GM19025 (cell line): ENCODE measurements at regions not wholly inside any gene's neighbourhood (a gene's known extent, or its start where the extent isn't known, plus 50 kb on each side); places are given as distances from the start of the nearest gene placed in this dataset.
"Not testable (repeated sequence)": the region's sequence is repeated elsewhere in the genome, so short reads cannot be mapped to it uniquely, and the experiment has no call there.

Source experiments
- ATAC-seq: cut with Tn5 transposase; IDR thresholded peaks from one replicate; pipeline ENCODE4 v1.9.1; 2021; ENCODE audit warnings: mild to moderate bottlenecking, low read depth, moderate library complexity; ENCODE audit not compliant: unreplicated experiment

DNA sequence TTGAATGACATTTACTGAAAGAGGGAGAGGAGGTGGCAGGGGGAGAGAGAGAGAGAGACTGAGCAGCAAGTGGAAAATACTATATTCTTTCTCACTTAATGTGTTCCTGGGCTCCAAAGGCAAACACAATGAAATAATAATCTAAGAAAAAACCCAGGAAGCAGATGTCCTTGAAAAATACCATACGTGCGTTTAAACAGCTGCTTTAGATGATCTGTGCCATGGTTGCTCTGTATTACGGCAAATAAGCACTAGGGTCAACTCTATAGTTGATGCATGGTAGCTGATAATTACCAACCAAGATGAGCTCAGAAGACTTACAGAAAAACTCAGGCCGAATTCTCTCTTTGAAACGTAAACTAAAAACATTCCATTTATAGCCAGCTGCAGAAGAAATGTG lies 410.3 kb upstream of the TBL1XR1 start:
- no peak for ATAC-seq

DNA sequence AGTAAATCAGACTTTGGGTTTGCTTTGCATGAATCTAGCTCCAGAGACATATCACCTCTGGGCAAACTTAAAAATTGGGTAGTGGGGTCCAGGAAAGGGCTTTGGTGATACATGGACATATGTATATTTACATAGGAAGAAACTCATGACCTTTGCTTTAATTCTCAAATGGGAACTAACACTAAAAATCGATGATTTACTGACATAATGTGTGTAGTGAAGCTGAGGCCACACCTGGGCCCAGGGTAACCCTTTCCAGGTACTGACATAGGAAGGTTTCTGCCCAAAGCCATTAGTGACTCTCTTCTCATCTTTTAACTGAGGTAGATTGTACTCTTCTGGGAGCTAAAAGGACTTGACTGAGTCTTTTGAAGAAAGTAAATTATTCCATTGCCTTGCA lies 411.2 kb upstream of the TBL1XR1 start:
- ATAC-seq, result no peak

DNA sequence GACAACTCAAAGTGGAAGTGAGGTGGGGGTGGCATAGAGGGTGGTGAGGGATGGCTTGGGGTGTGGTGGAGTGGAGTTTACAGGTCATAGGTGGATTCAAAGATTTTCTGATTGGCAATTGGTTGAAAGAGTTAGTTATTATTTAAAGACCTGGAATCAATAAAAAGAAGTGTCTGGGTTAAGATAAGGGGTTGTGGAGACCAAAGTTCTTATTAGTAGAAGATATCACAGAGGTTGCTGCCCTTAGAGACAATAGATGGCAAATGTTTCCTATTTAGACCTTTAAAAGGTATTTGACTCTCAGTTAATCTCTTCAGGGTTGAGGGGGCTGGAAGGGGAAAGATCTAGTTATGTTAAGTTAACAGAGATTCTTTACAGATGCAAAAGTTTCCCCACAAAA lies 412.3 kb upstream of the TBL1XR1 start:
- ATAC-seq, result no peak

DNA sequence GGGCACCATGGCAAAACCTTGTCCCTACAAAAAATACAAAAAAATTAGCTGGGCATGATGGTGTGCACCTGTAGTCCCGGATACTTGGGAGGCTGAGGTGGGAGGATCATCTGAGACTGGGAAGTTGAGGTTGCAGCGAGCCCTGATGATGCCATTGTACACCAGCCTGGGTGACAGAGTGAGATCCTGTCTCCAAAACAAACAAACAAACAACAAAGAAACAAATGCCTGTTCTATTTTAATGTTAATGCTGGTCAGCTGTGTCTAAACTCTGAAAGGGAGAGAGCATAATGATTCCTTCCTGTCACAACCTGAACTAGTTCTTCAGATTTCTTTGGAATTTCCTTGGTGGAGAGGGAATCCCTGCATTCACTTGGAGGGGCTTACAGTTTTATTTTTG lies 413.0 kb upstream of the TBL1XR1 start:
- ATAC-seq, result no peak

GRCh38 chr3:177610686-177611633 lies 413.7 kb upstream of the TBL1XR1 start:
- ATAC-seq, result no peak

DNA sequence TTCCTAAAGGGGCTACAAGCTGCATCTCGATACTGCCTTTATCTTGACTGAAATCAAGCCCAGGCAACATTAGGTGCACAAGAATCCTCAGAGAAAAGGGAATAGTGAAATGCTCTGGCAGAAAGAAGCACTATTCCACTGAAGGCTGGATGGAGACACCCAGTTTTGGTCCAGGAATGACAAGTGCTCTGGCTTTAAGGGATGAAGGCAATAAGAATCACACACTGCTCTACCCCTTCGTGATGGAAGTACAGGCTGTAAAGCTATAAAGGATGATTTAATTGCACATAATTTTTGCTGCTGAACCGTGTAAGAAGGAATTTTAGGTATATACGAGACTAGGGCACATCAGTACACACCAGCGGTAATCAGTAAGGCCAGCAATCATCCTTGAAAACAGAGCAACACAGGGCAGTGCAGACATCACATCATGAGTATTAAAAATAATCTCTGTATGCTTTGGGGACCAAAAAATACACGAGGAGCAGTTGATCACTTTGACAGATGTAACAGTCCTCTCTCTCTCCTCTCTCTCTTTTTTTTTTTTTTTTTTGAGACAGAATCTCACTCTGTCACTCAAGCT lies 414.6 kb upstream of the TBL1XR1 start:
- no peak for ATAC-seq

DNA sequence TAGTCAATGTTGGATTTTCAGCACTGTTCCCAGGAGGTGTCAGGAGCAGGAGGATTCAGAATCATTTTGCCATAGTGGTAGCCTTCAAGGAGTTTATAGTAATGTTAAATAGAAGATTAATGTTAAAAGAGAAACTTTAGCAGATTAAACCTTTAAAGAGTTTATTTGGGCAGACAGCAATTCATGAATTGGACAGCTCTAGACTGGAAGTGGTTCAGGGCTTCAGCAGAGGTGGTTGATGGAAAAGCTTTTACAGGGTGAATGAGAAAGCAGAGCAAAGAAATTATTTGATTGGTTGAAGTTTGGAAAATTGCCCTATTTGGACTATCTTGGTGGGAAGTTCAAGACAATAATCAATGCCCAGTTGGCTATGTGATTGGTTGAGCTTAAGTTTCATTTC lies 416.6 kb upstream of the TBL1XR1 start:
- ATAC-seq, result no peak

GRCh38 chr3:177615015-177615414 lies 417.7 kb upstream of the TBL1XR1 start:
- no peak for ATAC-seq

- no peak for ATAC-seq
Measured at GRCh38 chr3:177618873-177619733, 421.8 kb upstream of the TBL1XR1 start.

DNA sequence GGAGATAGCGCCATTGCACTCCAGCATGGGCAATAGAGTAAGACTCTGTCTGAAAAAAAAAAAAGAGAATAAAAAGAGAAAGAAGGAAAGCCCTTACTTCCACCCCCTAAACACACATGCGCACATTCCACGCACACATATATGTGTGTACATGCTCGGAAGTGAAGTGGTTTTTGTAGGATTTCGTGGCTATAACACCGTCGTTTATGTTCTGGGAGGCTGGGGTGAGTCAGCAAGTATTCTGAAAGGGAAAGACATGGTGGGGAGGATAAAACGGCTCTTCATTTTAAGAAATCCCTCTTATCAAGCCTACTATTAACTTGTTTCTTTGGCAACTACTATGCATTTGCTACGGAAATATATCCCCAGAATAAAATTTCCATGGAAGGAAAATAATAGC lies 422.8 kb upstream of the TBL1XR1 start:
- no peak for ATAC-seq

DNA sequence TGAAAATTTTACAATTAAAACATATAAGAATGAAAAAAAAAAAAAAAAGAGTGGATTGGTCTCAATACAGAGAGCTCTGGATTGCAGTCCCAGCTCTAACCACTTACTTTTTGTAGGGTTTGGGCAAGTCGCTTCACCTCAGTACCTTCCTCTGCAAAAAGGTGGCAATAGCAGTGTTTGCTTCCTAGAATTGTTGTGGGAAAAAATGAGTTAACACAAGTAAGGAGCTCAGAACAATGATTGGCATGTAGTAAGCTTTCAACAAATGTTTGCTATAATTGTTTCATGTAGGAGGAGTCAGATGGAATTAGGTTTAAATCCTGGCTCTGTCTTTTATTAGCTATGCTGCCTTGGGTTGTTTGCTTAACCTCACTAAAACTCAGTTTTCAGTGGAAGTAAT lies 425.2 kb upstream of the TBL1XR1 start:
- ATAC-seq, result no peak

- no peak for ATAC-seq
Measured at GRCh38 chr3:177622982-177623617, 425.8 kb upstream of the TBL1XR1 start.

DNA sequence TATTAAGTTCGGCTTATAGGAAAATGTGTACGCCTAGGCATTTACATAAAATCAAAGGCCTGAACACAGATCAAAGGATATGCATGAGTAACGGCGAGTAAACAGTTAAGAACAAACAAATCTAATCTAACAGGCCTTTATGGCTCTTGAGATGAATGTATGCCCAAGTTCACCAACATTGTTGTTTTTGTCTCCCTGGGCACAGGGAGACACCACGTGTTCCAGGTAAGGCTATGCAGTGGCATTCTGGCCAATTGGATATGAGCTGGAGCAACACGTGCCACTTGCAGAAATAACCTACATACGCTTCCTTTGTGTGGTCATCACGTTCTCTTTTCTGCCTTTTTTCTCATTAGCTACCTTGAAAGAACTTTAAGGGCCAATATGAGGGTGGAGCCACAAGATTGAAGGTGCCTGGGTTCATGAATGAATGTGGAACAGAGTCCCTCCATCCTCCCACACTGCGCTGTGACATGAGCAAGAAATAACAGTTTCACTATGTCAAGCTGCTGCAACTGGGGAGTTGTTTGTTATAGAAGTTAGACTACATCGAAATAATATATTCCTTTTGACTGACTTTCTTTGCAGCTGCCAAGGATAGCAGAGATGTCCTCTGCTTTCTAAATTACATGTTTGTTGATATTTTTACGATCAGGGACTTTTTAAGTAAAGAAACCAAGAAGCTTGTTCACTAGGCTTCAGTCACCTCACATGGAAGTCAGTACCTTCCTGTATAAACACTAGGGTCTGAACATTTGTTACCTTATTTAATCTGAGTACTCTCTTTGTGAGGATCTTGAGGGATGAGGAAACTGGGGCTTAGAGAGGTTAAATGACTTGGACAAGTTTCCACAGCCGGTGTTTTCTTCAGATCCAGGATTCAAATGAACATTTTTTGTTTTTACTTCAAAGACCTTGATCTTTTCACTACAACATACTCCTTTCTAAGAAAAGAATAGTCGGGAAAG lies 427.5 kb upstream of the TBL1XR1 start:
- ATAC-seq, result no peak

- no peak for ATAC-seq
Measured at GRCh38 chr3:177626045-177626444, 428.8 kb upstream of the TBL1XR1 start.

GRCh38 chr3:177628095-177628719 lies 430.9 kb upstream of the TBL1XR1 start:
- ATAC-seq, result not testable (repeated sequence)

DNA sequence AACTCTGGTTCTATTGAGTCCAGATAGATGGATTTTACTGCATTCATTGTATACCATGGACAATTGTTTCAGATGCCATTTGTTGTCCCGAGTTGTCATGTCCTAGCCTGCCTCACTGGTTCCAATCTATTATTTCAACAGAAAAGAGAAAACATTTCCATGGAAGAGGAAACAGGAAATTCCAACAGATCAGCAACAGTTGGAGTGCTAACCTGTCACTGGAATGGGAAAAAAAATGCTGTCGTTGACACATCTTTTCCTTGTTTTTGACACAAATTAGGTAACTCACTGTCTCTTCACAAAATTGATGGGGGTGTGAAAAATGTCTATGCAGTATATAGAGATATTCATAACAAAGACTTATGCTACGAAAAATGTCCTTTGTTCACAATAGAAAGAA lies 432.0 kb upstream of the TBL1XR1 start:
- ATAC-seq, result no peak

DNA sequence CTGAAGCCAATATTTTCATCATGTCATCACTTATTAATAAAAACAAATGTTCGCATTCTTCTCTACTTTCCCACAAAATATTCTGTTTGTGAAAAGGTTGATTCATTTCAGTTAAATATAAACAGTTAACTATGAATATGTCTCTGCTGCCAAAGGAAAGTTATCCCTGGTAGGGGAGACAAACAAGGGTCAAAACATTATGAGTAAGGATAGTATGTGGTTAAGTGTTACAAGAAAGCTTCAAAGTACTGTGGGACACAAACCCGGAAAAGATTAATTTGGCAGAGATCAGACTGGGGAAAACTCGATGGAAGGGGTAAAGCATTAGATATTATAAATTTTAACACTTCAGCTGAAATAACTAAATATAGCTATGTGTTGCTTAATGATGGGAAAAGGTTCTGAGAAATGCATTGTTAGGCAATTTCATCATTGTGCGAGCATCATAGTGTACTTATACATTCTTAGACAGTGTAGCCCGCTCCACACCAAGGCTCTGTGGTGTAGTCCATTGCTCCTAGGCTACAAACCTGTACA lies 436.5 kb upstream of the TBL1XR1 start:
- ATAC-seq, result no peak

DNA sequence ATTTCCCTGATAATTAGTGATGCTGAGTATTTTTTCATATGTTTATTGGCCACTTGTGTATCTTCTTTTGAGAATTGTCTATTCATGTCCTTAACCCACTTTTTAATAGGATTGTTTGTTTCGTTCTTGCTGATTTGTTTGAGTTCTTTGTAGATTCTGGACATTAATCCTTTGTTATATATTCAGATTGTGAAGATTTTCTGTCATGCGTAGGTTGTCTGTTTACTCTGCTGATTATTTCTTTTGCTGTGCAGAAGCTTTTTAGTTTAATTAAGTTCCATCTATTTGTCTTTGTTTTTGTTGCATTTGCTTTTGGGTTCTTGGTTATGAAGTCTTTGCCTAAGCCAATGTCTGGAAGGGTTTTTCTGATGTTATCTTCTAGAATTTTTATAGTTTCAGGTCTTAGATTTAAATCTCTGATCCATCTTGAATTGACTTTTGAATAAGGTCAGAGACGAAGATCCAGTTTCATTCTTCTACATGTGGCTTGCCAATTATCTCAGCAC lies 438.4 kb upstream of the TBL1XR1 start:
- not testable (repeated sequence) for ATAC-seq
